ENCODE measurements at regions not wholly inside any gene's neighbourhood (a gene's known extent, or its start where the extent isn't known, plus 50 kb on each side); places are given as distances from the start of the nearest gene placed in this dataset.

GRCh38 chr6:29999416-29999815 is 57.1 kb downstream of the HLA-A start:
- no peak overlapping the region for H2AFZ ChIP-seq (ENCODE audit: low read depth, low read length)

DNA sequence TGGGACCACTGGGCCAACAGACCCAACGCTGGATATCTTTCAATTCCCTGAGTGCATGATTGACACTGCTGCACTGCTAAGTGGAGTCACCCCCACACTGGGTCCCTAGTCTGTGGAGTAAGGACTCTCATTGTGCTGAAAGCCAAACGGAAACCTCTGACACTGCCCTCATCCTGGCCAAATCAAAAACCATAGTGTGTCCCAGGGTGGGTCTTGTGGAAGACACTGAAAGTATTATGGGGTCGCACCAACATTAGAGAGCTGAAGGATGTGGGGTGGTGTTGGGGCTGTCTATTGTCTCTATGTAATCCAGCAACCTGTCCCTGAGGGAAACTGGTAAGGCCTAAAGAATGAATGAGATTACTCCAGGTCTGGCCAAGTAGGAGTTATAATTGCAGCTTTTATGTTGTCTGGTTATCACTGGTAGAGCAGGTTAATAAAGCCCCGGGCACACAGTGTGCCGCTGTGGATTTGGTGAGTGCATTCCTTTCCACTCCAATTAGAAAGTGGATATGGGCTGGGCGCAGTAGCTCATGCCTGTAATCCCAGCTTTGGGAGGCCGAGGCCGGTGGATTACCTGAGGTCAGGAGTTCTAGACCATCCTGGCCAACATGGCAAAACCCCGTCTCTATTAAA is 57.9 kb downstream of the HLA-A start:
- Histone ChIP-seq H2AFZ (ENCODE audit: low read depth, low read length) (no peak overlapping the region), H3K9me3 (ENCODE audit: low read length) (no peaks in the 10 kb centered on the region), H3K4me3 (ENCODE audit: low read length) (no peak overlapping the region), H3K4me1 (ENCODE audit: insufficient read depth, low read length) (peaks cover 5% of the 10 kb centered on the region), H3K27me3 (ENCODE audit: insufficient read depth, low read length) (peaks cover 5% of the 10 kb centered on the region), H3K36me3 (ENCODE audit: insufficient read depth, low read length) (no peaks in the 10 kb centered on the region)

More at GRCh38 chr6:29999416-29999815, 57.1 kb downstream of the HLA-A start:
- no peaks in the 10 kb centered on the region for H3K27me3 ChIP-seq (ENCODE audit: insufficient read depth, low read length)
- H3K4me3 ChIP-seq (ENCODE audit: low read length), result no peak overlapping the region
- no peaks in the 10 kb centered on the region for H3K9me3 ChIP-seq (ENCODE audit: low read length)
- H3K36me3 ChIP-seq (ENCODE audit: insufficient read depth, low read length), result no peaks in the 10 kb centered on the region
- H3K4me1 ChIP-seq (ENCODE audit: insufficient read depth, low read length), result peaks cover 5% of the 10 kb centered on the region

DNA sequence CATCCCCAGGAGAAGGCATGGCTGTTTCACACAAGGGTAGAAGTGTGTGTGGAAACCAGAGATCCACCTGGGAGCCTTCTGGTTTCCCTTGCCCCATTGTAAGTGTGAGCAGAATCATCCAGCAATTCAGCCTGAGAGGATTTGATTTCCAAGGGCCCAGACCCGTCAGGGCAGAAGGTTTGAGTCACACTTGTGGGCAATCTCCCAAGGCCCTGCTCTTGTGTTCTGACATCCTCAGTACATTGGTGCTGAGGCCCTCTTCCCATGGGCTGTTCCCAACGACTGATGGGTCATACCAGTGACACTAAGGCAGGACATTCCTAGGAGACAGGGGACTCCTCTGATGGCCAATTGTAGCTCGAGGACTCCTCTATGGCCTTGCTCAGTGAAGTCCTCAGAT is 58.2 kb upstream of the POLR1H start:
- H3K27me3 ChIP-seq (ENCODE audit: insufficient read depth, low read length), result peaks cover 31% of the 10 kb centered on the region
- no peak overlapping the region for H3K4me3 ChIP-seq (ENCODE audit: low read length)
- H3K9me3 ChIP-seq (ENCODE audit: low read length), result peaks cover 3% of the 10 kb centered on the region

GRCh38 chr6:30005482-30005881 is 55.6 kb upstream of the POLR1H start:
- peaks cover 41% of the 10 kb centered on the region for H3K27me3 ChIP-seq (ENCODE audit: insufficient read depth, low read length)
- no peak overlapping the region for H2AFZ ChIP-seq (ENCODE audit: low read depth, low read length)
- peaks cover 3% of the 10 kb centered on the region for H3K9me3 ChIP-seq (ENCODE audit: low read length)
- no peak overlapping the region for H3K4me3 ChIP-seq (ENCODE audit: low read length)
- H3K4me1 ChIP-seq (ENCODE audit: insufficient read depth, low read length), result no peaks in the 10 kb centered on the region
- peaks cover 2% of the 10 kb centered on the region for H3K36me3 ChIP-seq (ENCODE audit: insufficient read depth, low read length)

More for the DNA sequence above, 58.2 kb upstream of the POLR1H start:
- Histone ChIP-seq H3K4me1 (ENCODE audit: insufficient read depth, low read length) (peaks cover 5% of the 10 kb centered on the region), H2AFZ (ENCODE audit: low read depth, low read length) (no peak overlapping the region), H3K36me3 (ENCODE audit: insufficient read depth, low read length) (no peaks in the 10 kb centered on the region)

DNA sequence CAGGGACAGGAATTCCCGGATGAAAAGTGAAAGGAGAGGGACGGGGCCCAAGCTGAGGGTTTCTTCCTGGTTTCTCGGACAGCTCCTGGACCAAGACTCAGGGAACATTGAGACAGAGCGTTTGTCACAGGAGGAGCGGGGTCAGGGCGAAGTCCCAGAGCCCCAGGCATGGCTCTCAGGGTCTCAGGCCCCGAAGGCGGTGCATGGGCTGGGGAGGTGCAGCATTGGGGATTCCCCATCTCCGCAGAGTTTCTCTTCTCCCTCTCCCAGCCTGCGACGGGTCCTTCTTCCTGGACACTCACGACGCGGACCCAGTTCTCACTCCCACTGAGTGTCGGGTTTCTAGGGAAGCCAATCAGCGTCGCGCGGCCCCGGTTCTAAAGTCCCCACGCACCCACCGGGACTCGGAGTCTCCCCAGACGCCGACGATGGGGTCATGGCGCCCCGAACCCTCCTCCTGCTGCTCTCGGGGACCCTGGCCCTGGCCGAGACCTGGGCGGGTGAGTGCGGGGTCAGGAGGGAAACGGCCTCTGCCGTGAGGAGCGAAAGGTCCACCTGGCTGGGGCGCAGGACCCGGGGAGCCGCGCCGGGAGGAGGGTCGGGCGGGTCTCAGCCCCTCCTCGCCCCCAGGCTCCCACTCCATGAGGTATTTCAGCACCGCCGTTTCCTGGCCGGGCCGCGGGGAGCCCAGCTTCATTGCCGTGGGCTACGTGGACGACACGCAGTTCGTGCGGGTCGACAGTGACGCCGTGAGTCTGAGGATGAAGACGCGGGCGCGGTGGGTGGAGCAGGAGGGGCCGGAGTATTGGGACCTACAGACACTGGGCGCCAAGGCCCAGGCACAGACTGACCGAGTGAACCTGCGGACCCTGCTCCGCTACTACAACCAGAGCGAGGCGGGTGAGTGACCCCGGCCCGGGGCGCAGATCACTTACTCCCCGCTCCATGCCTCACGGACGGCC is 54.6 kb upstream of the POLR1H start:
- Histone ChIP-seq H2AFZ (ENCODE audit: low read depth, low read length) (no peak overlapping the region), H3K27me3 (ENCODE audit: insufficient read depth, low read length) (peaks cover 41% of the 10 kb centered on the region), H3K36me3 (ENCODE audit: insufficient read depth, low read length) (peaks cover 2% of the 10 kb centered on the region), H3K4me3 (ENCODE audit: low read length) (peak overlapping the region; percentile 15), H3K9me3 (ENCODE audit: low read length) (peaks cover 3% of the 10 kb centered on the region), H3K4me1 (ENCODE audit: insufficient read depth, low read length) (no peaks in the 10 kb centered on the region)

GRCh38 chr6:30007132-30007764 is 53.8 kb upstream of the POLR1H start:
- H3K27me3 ChIP-seq (ENCODE audit: insufficient read depth, low read length), result peaks cover 41% of the 10 kb centered on the region
- no peaks in the 10 kb centered on the region for H3K4me1 ChIP-seq (ENCODE audit: insufficient read depth, low read length)
- peaks cover 3% of the 10 kb centered on the region for H3K9me3 ChIP-seq (ENCODE audit: low read length)
- no peak overlapping the region for H3K4me3 ChIP-seq (ENCODE audit: low read length)
- peaks cover 2% of the 10 kb centered on the region for H3K36me3 ChIP-seq (ENCODE audit: insufficient read depth, low read length)
- no peak overlapping the region for H2AFZ ChIP-seq (ENCODE audit: low read depth, low read length)

- Histone ChIP-seq H3K27me3 (ENCODE audit: insufficient read depth, low read length) (peaks cover 41% of the 10 kb centered on the region), H3K4me3 (ENCODE audit: low read length) (no peak overlapping the region), H2AFZ (ENCODE audit: low read depth, low read length) (no peak overlapping the region), H3K36me3 (ENCODE audit: insufficient read depth, low read length) (peaks cover 2% of the 10 kb centered on the region), H3K9me3 (ENCODE audit: low read length) (peaks cover 3% of the 10 kb centered on the region), H3K4me1 (ENCODE audit: insufficient read depth, low read length) (no peaks in the 10 kb centered on the region)
Observed at GRCh38 chr6:30009113-30009512, 52.0 kb upstream of the POLR1H start.

Data from neuron (in vitro differentiated cells).